Cardiac muscle cell (in vitro differentiated cells and primary cell): ENCODE measurements at regions not wholly inside any gene's neighbourhood (a gene's known extent, or its start where the extent isn't known, plus 50 kb on each side); places are given as distances from the start of the nearest gene placed in this dataset.
A peak's percentile ranks its signal among the peaks of the same experiment; 100 is the strongest.

Source experiments
- DNase-seq, 2 donors: peaks; one replicate each; pipeline versions ENCODE4 v3.0.0 to v3.0.0-alpha.2; 2010 to 2017; ENCODE audit warnings: low read depth in 1 of 2, low spot score in 1 of 2
- H3K27ac ChIP-seq: fragments of 200-600 bp; sonication (generic); 2 replicates; pipeline ENCODE4 v1.5.1; 2016
- H3K27me3 ChIP-seq: fragments of 200-600 bp; sonication (generic); 2 replicates; pipeline ENCODE4 v1.6.0; 2016; ENCODE audit warnings: control low read depth
- H3K36me3 ChIP-seq: fragments of 200-600 bp; sonication (generic); 2 replicates; pipeline ENCODE4 v1.5.1; 2016; ENCODE audit warnings: control low read depth
- H3K4me1 ChIP-seq: fragments of 200-600 bp; sonication (generic); 2 replicates; pipeline ENCODE4 v1.8.1; 2017; ENCODE audit warnings: low read depth, mild to moderate bottlenecking, mixed run types
- H3K4me3 ChIP-seq: fragments of 200-600 bp; sonication (generic); 2 replicates; pipeline ENCODE4 v1.5.1; 2016; ENCODE audit warnings: mild to moderate bottlenecking
- H3K9me3 ChIP-seq: fragments of 200-600 bp; sonication (generic); 2 replicates; pipeline ENCODE4 v1.5.1; 2017; ENCODE audit warnings: low read depth, mild to moderate bottlenecking, control low read depth
- TF ChIP-seq, protein P1 (sequence below): IDR thresholded peaks from 2 replicates; pipeline ENCODE4 v1.5.1; 2012; ENCODE audit warnings: low read depth, mild to moderate bottlenecking, low read length

DNA sequence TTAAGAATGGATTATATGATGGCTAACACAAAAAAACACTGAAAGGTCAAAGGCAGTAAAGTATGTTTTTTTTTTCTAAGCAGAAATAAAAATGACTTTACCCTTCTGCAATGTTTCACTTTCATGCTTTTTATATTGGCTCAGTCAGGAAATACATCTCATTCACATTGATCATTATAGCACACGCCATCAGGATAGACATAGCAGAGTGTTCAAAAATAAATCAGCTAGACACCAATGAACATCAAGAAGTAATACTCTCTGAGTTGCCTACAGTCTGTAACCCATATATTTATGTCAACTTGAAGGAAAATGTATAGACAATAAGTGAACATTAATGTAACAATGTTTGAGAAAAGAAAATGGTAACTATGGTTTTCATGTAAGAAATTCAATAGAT, 535.2 kb upstream of the EPHA7 start:
- no peak overlapping the region for H3K4me3 ChIP-seq

DNA sequence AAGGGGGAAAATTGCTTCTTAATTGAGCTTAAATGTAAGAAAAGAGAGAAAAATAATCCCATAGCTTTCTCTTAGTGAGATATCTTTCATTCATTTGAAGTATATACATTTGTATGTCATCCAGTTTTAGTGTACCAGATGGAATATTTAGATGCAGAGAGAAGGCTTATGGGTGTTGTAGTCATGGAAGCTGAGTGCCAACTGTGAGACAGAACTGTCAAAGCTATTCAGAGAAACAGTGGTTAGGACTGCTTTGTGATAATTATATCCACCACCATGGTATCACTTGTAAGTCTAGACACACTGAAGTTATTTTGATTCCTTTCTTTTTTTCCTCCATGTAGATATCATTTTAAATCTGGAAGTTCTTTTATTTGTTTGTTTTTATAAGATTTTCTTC, 524.3 kb upstream of the EPHA7 start:
- H3K36me3 ChIP-seq = no peaks in the 10 kb centered on the region
- H3K9me3 ChIP-seq = no peaks in the 10 kb centered on the region
- DNase-seq = no peak
- no peaks in the 10 kb centered on the region for H3K27me3 ChIP-seq
- no peak overlapping the region for H3K27ac ChIP-seq
- TF ChIP-seq, protein P1, sequence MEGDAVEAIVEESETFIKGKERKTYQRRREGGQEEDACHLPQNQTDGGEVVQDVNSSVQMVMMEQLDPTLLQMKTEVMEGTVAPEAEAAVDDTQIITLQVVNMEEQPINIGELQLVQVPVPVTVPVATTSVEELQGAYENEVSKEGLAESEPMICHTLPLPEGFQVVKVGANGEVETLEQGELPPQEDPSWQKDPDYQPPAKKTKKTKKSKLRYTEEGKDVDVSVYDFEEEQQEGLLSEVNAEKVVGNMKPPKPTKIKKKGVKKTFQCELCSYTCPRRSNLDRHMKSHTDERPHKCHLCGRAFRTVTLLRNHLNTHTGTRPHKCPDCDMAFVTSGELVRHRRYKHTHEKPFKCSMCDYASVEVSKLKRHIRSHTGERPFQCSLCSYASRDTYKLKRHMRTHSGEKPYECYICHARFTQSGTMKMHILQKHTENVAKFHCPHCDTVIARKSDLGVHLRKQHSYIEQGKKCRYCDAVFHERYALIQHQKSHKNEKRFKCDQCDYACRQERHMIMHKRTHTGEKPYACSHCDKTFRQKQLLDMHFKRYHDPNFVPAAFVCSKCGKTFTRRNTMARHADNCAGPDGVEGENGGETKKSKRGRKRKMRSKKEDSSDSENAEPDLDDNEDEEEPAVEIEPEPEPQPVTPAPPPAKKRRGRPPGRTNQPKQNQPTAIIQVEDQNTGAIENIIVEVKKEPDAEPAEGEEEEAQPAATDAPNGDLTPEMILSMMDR = no peak
- H3K4me3 ChIP-seq = no peak overlapping the region
- H3K4me1 ChIP-seq = no peaks in the 10 kb centered on the region

More for the DNA sequence above, 535.2 kb upstream of the EPHA7 start:
- TF ChIP-seq, protein P1 = no peak
- DNase-seq = no peak
- H3K36me3 ChIP-seq = no peaks in the 10 kb centered on the region
- H3K27ac ChIP-seq = no peak overlapping the region
- H3K4me1 ChIP-seq = peaks cover 5% of the 10 kb centered on the region
- no peaks in the 10 kb centered on the region for H3K9me3 ChIP-seq
- no peaks in the 10 kb centered on the region for H3K27me3 ChIP-seq

DNA sequence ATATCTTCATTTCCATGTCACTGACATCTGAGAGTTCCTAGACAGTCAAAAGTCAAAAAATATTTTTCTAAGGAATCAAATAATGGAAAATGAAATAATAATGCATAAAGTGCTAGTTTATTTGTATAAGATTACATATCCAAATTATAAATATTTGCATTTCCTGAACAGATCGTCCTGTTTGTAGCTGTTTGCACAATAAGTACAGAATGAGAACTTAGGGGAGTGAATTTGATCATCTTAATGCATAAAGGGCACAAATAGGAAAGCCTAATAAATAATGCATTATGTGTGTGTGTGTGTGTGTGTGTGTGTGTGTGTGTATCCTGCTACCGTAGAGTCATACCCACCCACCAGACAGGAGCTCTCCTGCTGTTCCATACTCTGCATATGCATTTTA, 521.0 kb upstream of the EPHA7 start:
- TF ChIP-seq, protein P1 = no peak
- Histone ChIP-seq H3K36me3 (no peaks in the 10 kb centered on the region), H3K27ac (no peak overlapping the region), H3K4me1 (no peaks in the 10 kb centered on the region), H3K4me3 (no peak overlapping the region), H3K27me3 (no peaks in the 10 kb centered on the region), H3K9me3 (no peaks in the 10 kb centered on the region)
- DNase-seq = no peak

DNA sequence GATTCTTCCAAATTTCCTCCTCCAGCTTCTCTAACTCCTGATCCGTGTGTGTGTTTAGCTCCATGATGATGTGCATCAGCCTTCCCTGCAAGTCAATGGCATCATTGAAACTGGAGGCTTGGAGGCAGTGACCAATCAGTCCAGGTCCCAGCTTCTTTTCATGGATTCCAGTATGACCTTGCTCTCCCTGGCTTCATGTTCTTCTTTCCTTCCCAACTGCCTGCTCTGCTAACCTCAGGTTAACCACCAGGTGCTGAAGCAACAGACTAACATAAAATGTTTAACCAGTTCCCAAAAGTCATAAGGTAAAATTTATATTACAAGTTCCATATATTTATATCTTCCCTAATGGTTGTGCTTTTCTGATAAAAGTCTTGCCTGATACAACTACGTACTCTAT, 512.8 kb upstream of the EPHA7 start:
- no peak for DNase-seq
- TF ChIP-seq, protein P1 = no peak
- no peaks in the 10 kb centered on the region for H3K36me3 ChIP-seq
- peaks cover 6% of the 10 kb centered on the region for H3K4me1 ChIP-seq
- no peaks in the 10 kb centered on the region for H3K9me3 ChIP-seq
- H3K27me3 ChIP-seq = no peaks in the 10 kb centered on the region
- no peak overlapping the region for H3K27ac ChIP-seq
- H3K4me3 ChIP-seq = no peak overlapping the region

DNA sequence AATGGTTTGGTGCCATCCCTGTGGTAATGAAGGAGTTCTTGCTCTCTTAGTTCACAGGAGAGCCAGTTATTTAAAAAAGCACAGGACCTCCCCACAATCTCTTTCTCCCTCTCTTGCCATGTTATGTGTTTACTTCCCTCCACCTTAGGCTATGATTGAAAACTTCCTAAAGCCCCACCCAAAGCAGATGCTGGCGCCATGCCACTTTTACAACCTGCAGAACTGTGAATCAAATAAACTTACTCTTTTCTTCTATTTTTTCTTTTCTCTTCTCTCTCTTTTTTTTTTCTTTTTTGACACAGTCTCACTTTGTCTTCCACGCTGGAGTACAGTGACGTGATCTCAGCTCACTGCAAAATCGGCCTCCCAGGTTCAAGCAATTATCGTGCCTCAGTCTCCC, 508.4 kb upstream of the EPHA7 start:
- no peaks in the 10 kb centered on the region for H3K9me3 ChIP-seq
- no peaks in the 10 kb centered on the region for H3K27me3 ChIP-seq
- no peak overlapping the region for H3K4me3 ChIP-seq
- TF ChIP-seq, protein P1 = no peak
- H3K4me1 ChIP-seq = peaks cover 11% of the 10 kb centered on the region
- H3K36me3 ChIP-seq = no peaks in the 10 kb centered on the region
- H3K27ac ChIP-seq = peak overlapping the region; percentile 81
- DNase-seq = no peak

DNA sequence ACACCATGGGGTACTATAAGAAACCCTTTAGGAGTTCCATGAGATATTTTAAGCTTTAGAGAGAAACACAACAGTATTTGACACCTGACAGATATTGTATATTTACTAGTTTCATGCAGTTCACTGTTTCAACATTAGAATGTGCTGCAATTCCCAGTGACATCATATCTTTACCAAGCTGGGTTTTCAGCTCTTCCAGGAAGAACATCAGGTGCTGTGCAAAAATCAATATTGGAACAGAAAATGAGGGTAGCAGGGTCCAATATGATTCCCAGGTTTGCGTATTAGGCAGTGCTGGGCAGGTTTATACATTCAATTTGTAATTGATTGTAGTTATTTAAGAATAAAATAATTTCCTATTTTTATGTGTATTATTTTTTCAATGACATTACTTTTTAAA, 500.0 kb upstream of the EPHA7 start:
- Histone ChIP-seq H3K9me3 (no peaks in the 10 kb centered on the region), H3K27ac (no peak overlapping the region), H3K36me3 (no peaks in the 10 kb centered on the region), H3K4me1 (no peaks in the 10 kb centered on the region), H3K27me3 (no peaks in the 10 kb centered on the region), H3K4me3 (no peak overlapping the region)
- DNase-seq = no peak
- TF ChIP-seq, protein P1 = no peak
